ENCODE measurements at regions not wholly inside any gene's neighbourhood (a gene's known extent, or its start where the extent isn't known, plus 50 kb on each side); places are given as distances from the start of the nearest gene placed in this dataset.

DNA sequence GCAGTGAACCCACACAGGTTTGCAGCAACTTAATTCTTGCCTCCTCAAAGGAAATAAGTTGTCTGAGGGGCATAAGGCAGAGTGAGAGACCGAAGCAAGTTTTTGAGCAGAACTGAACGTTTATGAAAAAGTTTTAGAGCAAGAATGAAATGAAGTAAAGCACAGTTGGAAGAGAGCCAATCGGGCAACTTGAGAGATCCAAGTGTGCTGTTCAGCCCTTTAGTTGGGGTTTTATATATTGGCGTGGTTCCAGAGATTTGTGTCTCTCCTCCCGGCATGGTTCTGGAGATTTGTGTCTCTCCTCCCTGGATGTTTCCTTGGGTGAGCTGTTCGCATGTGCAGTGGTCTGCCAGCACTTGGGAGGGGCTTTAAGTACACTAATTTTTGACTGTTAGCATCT is 141.4 kb upstream of the DGKB start:
- Histone ChIP-seq H3K27ac (ENCODE audit: low read depth, low read length) (no peak overlapping the region), H3K36me3 (ENCODE audit: low read length) (no peaks in the 10 kb centered on the region), H3K9me2 (replicated peaks; ENCODE audit: insufficient read depth, low read length) (no peaks in the 10 kb centered on the region), H3F3A (ENCODE audit: insufficient read depth) (no peaks in the 10 kb centered on the region), H3K4me3 (ENCODE audit: insufficient read depth, low read length, poor library complexity, severe bottlenecking) (no peak overlapping the region), H3K27me3 (ENCODE audit: low read length) (peaks cover 6% of the 10 kb centered on the region), H4K20me1 (ENCODE audit: low read depth, low read length) (no peaks in the 10 kb centered on the region), H2AFZ (ENCODE audit: low read depth, low read length, severe bottlenecking) (no peak overlapping the region), H3K9ac (ENCODE audit: low read length) (no peak overlapping the region), H3K4me2 (ENCODE audit: low read depth, low read length, poor library complexity, severe bottlenecking) (no peak overlapping the region), H3K9me3 (ENCODE audit: insufficient read depth, low read length) (no peaks in the 10 kb centered on the region), H3K79me2 (ENCODE audit: insufficient read depth, low read length) (no peaks in the 10 kb centered on the region)
- TF ChIP-seq, protein P1, sequence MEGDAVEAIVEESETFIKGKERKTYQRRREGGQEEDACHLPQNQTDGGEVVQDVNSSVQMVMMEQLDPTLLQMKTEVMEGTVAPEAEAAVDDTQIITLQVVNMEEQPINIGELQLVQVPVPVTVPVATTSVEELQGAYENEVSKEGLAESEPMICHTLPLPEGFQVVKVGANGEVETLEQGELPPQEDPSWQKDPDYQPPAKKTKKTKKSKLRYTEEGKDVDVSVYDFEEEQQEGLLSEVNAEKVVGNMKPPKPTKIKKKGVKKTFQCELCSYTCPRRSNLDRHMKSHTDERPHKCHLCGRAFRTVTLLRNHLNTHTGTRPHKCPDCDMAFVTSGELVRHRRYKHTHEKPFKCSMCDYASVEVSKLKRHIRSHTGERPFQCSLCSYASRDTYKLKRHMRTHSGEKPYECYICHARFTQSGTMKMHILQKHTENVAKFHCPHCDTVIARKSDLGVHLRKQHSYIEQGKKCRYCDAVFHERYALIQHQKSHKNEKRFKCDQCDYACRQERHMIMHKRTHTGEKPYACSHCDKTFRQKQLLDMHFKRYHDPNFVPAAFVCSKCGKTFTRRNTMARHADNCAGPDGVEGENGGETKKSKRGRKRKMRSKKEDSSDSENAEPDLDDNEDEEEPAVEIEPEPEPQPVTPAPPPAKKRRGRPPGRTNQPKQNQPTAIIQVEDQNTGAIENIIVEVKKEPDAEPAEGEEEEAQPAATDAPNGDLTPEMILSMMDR (IDR thresholded peaks at IDR 0.05; ENCODE audit: insufficient read depth, low read length, poor library complexity, severe bottlenecking) = no peak
- no peak for TF ChIP-seq EZH2phosphoT487 (conservative IDR thresholded peaks at IDR 0.05; ENCODE audit: low read length)

DNA sequence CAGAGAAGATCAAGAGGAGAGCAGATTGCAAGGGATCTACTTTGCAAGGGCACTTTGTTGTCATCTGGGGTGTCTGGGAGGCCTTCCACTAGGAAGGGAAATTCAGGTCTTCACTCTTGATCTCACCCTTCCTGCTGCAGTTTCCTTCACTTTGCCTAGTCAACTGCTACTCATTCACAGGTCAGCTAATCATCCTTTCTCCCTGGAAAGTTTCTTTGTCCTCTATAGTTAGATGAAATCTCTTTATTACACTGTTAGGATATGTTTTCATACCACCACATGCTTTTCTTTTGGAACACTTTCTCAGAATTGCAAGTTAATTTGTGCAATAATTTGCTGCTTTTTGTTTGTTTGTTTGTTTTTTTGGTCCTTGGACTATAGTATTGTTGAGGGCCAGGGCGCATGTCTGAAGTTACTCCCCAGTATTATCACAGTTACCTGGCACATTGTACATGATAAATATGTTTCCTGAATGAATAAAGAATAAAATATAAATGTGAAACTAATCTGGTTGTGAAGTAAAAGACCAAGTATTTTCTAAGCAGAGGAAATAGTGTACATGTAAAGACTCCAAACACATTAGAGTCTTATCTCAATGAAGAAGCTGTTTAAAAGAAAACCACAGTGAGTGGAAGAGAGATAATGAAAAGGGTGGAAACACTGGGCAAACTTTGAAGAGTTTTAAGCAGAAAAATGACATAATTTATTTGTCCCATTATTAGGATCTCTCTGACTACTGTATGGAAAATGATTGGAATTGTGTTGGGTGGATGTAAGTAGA is 139.9 kb upstream of the DGKB start:
- TF ChIP-seq EZH2phosphoT487 (conservative IDR thresholded peaks at IDR 0.05; ENCODE audit: low read length) = no peak
- TF ChIP-seq, protein P1 (IDR thresholded peaks at IDR 0.05; ENCODE audit: insufficient read depth, low read length, poor library complexity, severe bottlenecking) = no peak
- Histone ChIP-seq H3K27ac (ENCODE audit: low read depth, low read length) (no peak overlapping the region), H3K4me3 (ENCODE audit: insufficient read depth, low read length, poor library complexity, severe bottlenecking) (no peak overlapping the region), H3F3A (ENCODE audit: insufficient read depth) (no peaks in the 10 kb centered on the region), H3K9me3 (ENCODE audit: insufficient read depth, low read length) (no peaks in the 10 kb centered on the region), H3K9ac (ENCODE audit: low read length) (no peak overlapping the region), H3K79me2 (ENCODE audit: insufficient read depth, low read length) (no peaks in the 10 kb centered on the region), H2AFZ (ENCODE audit: low read depth, low read length, severe bottlenecking) (no peak overlapping the region), H3K36me3 (ENCODE audit: low read length) (no peaks in the 10 kb centered on the region), H3K27me3 (ENCODE audit: low read length) (peaks cover 6% of the 10 kb centered on the region), H4K20me1 (ENCODE audit: low read depth, low read length) (no peaks in the 10 kb centered on the region), H3K4me2 (ENCODE audit: low read depth, low read length, poor library complexity, severe bottlenecking) (no peak overlapping the region), H3K9me2 (replicated peaks; ENCODE audit: insufficient read depth, low read length) (no peaks in the 10 kb centered on the region)

DNA sequence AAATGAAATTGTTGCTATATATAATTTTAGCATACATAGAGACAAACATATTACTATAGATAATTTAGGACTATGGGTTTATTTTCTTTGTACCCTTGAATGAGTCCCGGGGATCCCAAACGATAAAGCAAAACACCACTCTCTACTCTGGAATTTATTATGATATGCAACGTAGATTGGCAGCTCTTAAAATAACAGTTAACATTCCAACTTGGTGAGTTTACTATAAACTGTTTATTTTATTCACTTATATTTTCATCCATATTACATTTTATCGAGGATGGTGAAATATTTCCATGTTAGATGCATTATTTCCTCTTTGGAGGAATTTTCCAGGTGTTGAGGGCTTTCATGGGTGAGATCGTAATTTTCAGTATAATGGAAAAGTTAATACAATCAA is 138.7 kb upstream of the DGKB start:
- no peak overlapping the region for H3K4me2 ChIP-seq (ENCODE audit: low read depth, low read length, poor library complexity, severe bottlenecking)
- no peaks in the 10 kb centered on the region for H3K79me2 ChIP-seq (ENCODE audit: insufficient read depth, low read length)
- H3K9me3 ChIP-seq (ENCODE audit: insufficient read depth, low read length) = no peaks in the 10 kb centered on the region
- H3K27me3 ChIP-seq (ENCODE audit: low read length) = peaks cover 6% of the 10 kb centered on the region
- H4K20me1 ChIP-seq (ENCODE audit: low read depth, low read length) = no peaks in the 10 kb centered on the region
- no peaks in the 10 kb centered on the region for H3K9me2 ChIP-seq (replicated peaks; ENCODE audit: insufficient read depth, low read length)
- no peak overlapping the region for H2AFZ ChIP-seq (ENCODE audit: low read depth, low read length, severe bottlenecking)
- H3F3A ChIP-seq (ENCODE audit: insufficient read depth) = no peaks in the 10 kb centered on the region
- H3K27ac ChIP-seq (ENCODE audit: low read depth, low read length) = no peak overlapping the region
- H3K9ac ChIP-seq (ENCODE audit: low read length) = no peak overlapping the region
- no peaks in the 10 kb centered on the region for H3K36me3 ChIP-seq (ENCODE audit: low read length)
- H3K4me3 ChIP-seq (ENCODE audit: insufficient read depth, low read length, poor library complexity, severe bottlenecking) = no peak overlapping the region
- TF ChIP-seq, protein P1 (IDR thresholded peaks at IDR 0.05; ENCODE audit: insufficient read depth, low read length, poor library complexity, severe bottlenecking) = no peak
- no peak for TF ChIP-seq EZH2phosphoT487 (conservative IDR thresholded peaks at IDR 0.05; ENCODE audit: low read length)
